Tibial nerve (tissue), 4 donors: ENCODE measurements at regions not wholly inside any gene's neighbourhood (a gene's known extent, or its start where the extent isn't known, plus 50 kb on each side); places are given as distances from the start of the nearest gene placed in this dataset.

Experiments used
- DNase-seq, 2 donors: peaks; one replicate each; pipeline ENCODE4 v3.0.0-alpha.2; 2019; ENCODE audit warnings: low spot score in 2 of 2
- H3K27ac ChIP-seq, 4 donors: fragments of 200-600 bp; sonication (generic) in 3 of 4; one replicate each; pipeline ENCODE4 v1.5.1; 2017 to 2019; ENCODE audit warnings: mild to moderate bottlenecking in 1 of 4
- H3K27me3 ChIP-seq, 2 donors: fragments of 200-600 bp; sonication (generic) in 1 of 2; one replicate each; pipeline versions ENCODE4 v1.5.1 to v1.6.0; 2017 to 2019
- H3K36me3 ChIP-seq, 3 donors: fragments of 200-600 bp; sonication (generic); one replicate each; pipeline ENCODE4 v1.5.1; 2018 to 2019
- H3K4me1 ChIP-seq, 4 donors: fragments of 200-600 bp; sonication (generic) in 3 of 4; one replicate each; pipeline ENCODE4 v1.5.1; 2017 to 2019
- H3K4me3 ChIP-seq, 4 donors: fragments of 200-600 bp; sonication (generic) in 3 of 4; one replicate each; pipeline ENCODE4 v1.5.1; 2017 to 2019; ENCODE audit warnings: mild to moderate bottlenecking in 1 of 4, moderate library complexity in 1 of 4
- H3K9me3 ChIP-seq, 4 donors: fragments of 200-600 bp; sonication (generic) in 3 of 4; one replicate each; pipeline ENCODE4 v1.5.1; 2017 to 2019
- EP300 ChIP-seq, 2 donors: sonication (generic); formaldehyde crosslinking; IDR thresholded peaks; one replicate each; pipeline ENCODE4 v1.6.1; 2017; ENCODE audit warnings: antibody characterized with exemption in 2 of 2, mild to moderate bottlenecking in 1 of 2
- POLR2A ChIP-seq, 2 donors: fragments of 450-650 bp; IDR thresholded peaks; one replicate each; pipeline ENCODE4 v1.6.1; 2017; ENCODE audit warnings: antibody characterized with exemption in 2 of 2, mild to moderate bottlenecking in 2 of 2, moderate library complexity in 2 of 2
- WGBS, 2 donors: methylation state at CpG; one replicate each; pipeline ENCODE4 v1.1.5; 2018; 5-methylcytosine and 5-hydroxymethylcytosine counted together
- TF ChIP-seq, protein P1 (sequence below), 5 experiments: fragments of 200-600 bp in 3 of 5; fragments of 450-650 bp in 2 of 5; sonication (generic) in 3 of 5; IDR thresholded peaks; one replicate each; pipeline ENCODE4 v1.5.1; 2016 to 2019; ENCODE audit warnings: antibody characterized with exemption in 5 of 5, mild to moderate bottlenecking in 3 of 5, moderate library complexity in 2 of 5

DNA sequence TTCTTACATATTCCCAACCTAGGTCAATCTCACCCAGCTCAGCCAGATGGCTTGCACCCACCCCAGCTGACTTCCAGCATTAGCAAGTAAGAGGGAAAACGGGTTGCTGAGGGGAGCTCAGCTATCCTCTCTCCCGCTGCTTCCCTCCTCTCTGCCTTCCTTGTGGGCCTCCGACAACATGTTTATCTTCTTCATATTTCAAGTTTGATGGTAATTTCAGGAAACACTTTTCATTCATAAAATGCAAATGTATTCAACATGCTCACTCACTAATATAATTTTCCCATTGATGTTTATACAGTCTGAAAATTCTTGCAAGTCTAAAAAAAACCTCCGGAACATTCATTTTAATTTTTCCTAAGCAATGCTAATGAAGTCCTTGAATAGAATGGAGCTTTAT lies 372.5 kb upstream of the B3GAT1 start:
- H3K27me3 ChIP-seq = no peaks in the 10 kb centered on the region
- no peak for DNase-seq
- no peaks in the 10 kb centered on the region for H3K36me3 ChIP-seq
- no peak overlapping the region for H3K27ac ChIP-seq
- no peaks in the 10 kb centered on the region for H3K9me3 ChIP-seq
- TF ChIP-seq EP300 (IDR thresholded peaks at IDR 0.05) = no peak
- TF ChIP-seq, protein P1, sequence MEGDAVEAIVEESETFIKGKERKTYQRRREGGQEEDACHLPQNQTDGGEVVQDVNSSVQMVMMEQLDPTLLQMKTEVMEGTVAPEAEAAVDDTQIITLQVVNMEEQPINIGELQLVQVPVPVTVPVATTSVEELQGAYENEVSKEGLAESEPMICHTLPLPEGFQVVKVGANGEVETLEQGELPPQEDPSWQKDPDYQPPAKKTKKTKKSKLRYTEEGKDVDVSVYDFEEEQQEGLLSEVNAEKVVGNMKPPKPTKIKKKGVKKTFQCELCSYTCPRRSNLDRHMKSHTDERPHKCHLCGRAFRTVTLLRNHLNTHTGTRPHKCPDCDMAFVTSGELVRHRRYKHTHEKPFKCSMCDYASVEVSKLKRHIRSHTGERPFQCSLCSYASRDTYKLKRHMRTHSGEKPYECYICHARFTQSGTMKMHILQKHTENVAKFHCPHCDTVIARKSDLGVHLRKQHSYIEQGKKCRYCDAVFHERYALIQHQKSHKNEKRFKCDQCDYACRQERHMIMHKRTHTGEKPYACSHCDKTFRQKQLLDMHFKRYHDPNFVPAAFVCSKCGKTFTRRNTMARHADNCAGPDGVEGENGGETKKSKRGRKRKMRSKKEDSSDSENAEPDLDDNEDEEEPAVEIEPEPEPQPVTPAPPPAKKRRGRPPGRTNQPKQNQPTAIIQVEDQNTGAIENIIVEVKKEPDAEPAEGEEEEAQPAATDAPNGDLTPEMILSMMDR (IDR thresholded peaks at IDR 0.05) = no peak
- no peak for TF ChIP-seq POLR2A (IDR thresholded peaks at IDR 0.05)
- no peaks in the 10 kb centered on the region for H3K4me1 ChIP-seq
- WGBS, 2 donors = 80 to 82% methylated on average over 4 of the region's 4 CpGs
- no peak overlapping the region for H3K4me3 ChIP-seq

DNA sequence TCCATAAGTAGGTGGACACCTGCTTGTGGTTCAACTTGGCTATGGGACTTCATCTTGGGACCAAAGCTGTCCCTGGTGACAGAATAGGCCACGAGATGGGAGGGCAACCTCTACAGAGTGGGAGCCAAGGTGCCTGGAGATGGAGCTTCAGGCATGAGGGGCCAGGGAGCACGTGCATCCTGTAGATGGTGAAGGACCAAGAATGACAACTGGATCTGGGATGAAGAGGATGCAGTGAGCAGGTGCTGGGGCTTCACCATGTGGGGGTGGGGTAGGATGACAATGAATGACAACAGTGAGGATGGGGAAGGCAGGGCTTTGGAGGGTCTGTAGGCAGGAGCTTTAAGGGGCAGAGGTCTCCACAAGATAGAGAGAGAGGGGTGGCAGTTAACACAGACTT lies 372.0 kb upstream of the B3GAT1 start:
- Histone ChIP-seq H3K27ac (no peak overlapping the region), H3K4me3 (no peak overlapping the region), H3K27me3 (no peaks in the 10 kb centered on the region), H3K9me3 (no peaks in the 10 kb centered on the region), H3K4me1 (no peaks in the 10 kb centered on the region), H3K36me3 (no peaks in the 10 kb centered on the region)
- WGBS, 2 donors = 67 to 72% methylated on average over 2 of the region's 2 CpGs
- DNase-seq = no peak
- TF ChIP-seq, protein P1 (IDR thresholded peaks at IDR 0.05) = no peak
- TF ChIP-seq POLR2A (IDR thresholded peaks at IDR 0.05) (no peak), EP300 (IDR thresholded peaks at IDR 0.05) (no peak)

DNA sequence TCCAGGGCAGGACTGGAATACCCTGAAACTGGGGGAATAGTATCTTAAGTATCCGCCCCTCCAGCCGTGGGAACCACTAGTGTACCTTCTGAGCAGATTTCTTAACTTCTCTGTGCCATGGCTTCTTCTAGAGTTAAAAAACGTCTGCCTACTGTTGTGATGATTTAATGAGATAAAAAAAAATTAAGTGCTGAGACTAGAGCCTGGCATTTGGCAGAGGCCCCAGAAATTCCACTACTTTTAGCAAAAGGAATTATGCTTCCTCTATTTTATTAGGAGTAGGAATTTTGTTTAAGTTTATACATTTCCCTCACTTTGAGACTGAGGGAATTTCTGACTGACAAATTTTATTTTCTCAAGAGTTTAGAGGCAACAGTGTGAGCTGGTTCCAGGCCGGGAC lies 371.2 kb upstream of the B3GAT1 start:
- DNase-seq = no peak
- no peaks in the 10 kb centered on the region for H3K27me3 ChIP-seq
- H3K27ac ChIP-seq = no peak overlapping the region
- no peaks in the 10 kb centered on the region for H3K9me3 ChIP-seq
- no peak overlapping the region for H3K4me3 ChIP-seq
- no peak for TF ChIP-seq EP300 (IDR thresholded peaks at IDR 0.05)
- no peak for TF ChIP-seq POLR2A (IDR thresholded peaks at IDR 0.05)
- TF ChIP-seq, protein P1 (IDR thresholded peaks at IDR 0.05) = no peak
- WGBS, 2 donors = 50 to 55% methylated on average over 4 of the region's 4 CpGs
- no peaks in the 10 kb centered on the region for H3K4me1 ChIP-seq
- H3K36me3 ChIP-seq = no peaks in the 10 kb centered on the region

DNA sequence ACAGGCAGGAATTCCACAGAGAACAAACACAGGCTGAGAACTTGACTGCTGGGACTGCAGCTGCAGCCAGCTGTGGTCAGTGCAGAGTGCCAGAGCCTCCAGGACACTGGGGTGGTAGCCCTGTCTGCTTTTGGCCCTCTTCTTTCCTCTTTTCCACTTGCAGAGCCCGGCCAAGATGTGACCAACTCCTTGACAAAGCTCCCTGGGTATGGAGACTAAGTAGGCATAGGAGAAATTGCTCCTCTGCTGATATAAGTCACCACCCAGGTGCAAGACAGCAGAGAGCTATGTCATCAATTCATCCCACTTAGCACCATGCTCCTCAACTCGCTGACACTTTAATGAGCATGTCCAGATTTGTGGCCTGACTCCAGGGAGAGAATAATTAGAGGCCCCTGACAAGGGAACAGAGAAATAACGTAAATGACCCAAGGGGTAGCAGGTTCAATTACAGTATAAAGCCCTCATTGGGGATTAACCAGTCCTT lies 369.4 kb upstream of the B3GAT1 start:
- 49 to 61% methylated on average over 3 of the region's 3 CpGs for WGBS, 2 donors
- Histone ChIP-seq H3K9me3 (no peaks in the 10 kb centered on the region), H3K27ac (no peak overlapping the region), H3K36me3 (no peaks in the 10 kb centered on the region), H3K4me1 (no peaks in the 10 kb centered on the region), H3K4me3 (no peak overlapping the region), H3K27me3 (no peaks in the 10 kb centered on the region)
- no peak for DNase-seq
- no peak for TF ChIP-seq EP300 (IDR thresholded peaks at IDR 0.05)
- TF ChIP-seq, protein P1 (IDR thresholded peaks at IDR 0.05) = no peak
- no peak for TF ChIP-seq POLR2A (IDR thresholded peaks at IDR 0.05)

DNA sequence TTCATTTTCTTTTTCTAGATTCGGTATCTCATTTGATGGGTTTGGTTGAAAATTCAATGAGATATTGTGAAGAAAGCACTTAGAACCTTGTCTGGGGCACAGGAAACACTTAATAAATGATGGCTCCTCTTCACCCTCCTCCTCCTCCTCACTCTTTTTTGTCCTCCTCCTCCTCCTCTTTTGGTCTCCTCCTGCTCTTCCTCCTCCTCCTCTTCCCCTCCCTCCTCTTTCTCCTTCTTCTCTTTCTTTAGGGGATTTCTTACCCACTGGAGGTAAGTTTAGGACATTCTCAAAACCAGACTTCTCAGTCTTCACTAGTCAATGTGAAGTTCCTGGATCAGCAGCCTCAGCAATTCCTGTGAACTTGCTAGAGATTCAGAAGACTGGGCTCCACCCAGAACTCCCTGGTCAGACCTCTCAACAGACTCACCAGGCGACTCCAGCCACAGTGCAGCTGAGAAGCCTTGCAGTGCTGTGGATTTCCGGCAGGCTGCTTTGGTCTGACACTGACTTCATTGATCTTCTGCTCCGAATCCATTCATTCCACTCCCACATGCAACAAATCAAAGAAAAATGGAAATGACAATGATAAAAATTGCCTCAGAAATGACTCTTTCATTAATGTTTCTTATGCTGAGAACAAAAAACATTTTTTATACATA lies 368.6 kb upstream of the B3GAT1 start:
- no peaks in the 10 kb centered on the region for H3K4me1 ChIP-seq
- 40 to 47% methylated on average over 4 of the region's 4 CpGs for WGBS, 2 donors
- H3K9me3 ChIP-seq = no peaks in the 10 kb centered on the region
- TF ChIP-seq, protein P1 (IDR thresholded peaks at IDR 0.05) = no peak
- TF ChIP-seq EP300 (IDR thresholded peaks at IDR 0.05) = no peak
- TF ChIP-seq POLR2A (IDR thresholded peaks at IDR 0.05) = no peak
- no peak overlapping the region for H3K27ac ChIP-seq
- H3K27me3 ChIP-seq = no peaks in the 10 kb centered on the region
- H3K36me3 ChIP-seq = no peaks in the 10 kb centered on the region
- no peak overlapping the region for H3K4me3 ChIP-seq
- DNase-seq = no peak
